HEK293 (cell line): ENCODE measurements at regions not wholly inside any gene's neighbourhood (a gene's known extent, or its start where the extent isn't known, plus 50 kb on each side); places are given as distances from the start of the nearest gene placed in this dataset.

Source experiments
- CTCF ChIA-PET: fragments of 350-600 bp; formaldehyde crosslinking; extraction: SDS; loops from one replicate; lab custom pipeline; 2021; ENCODE audit warnings: antibody characterized with exemption; lab: Yijun Ruan, JAX
- POLR2A ChIA-PET: fragments of 300-600 bp; formaldehyde crosslinking; extraction: SDS; loops from one replicate; lab custom pipeline; 2020; ENCODE audit warnings: antibody characterized with exemption, inconsistent platforms; lab: Yijun Ruan, JAX
- H3K27ac ChIP-seq: fragments of 200-500 bp; sonication (Bioruptor generic); 2 replicates; pipeline ENCODE4 v1.5.1; 2014; ENCODE audit warnings: low read depth, low read length, control low read depth, inconsistent platforms; ENCODE audit errors: extremely low read depth
- H3K36me3 ChIP-seq, 2 experiments: fragments of 200-500 bp in 1 of 2; sonication (Bioruptor generic) in 1 of 2; 1 replicate in 1 of 2; 2 replicates in 1 of 2; pipeline ENCODE4 v1.5.1; 2014 to 2017; ENCODE audit warnings: inconsistent platforms in 2 of 2, low read length in 2 of 2; ENCODE audit not compliant: control insufficient read depth in 2 of 2, insufficient read depth in 1 of 2
- H3K4me1 ChIP-seq: fragments of 200-500 bp; sonication (Bioruptor generic); 2 replicates; pipeline ENCODE4 v1.5.1; 2014; ENCODE audit warnings: mild to moderate bottlenecking, low read length, inconsistent platforms; ENCODE audit not compliant: control insufficient read depth, insufficient read depth
- H3K4me3 ChIP-seq: 2 replicates; pipeline ENCODE4 v1.5.1; 2011; ENCODE audit warnings: low read depth, mild to moderate bottlenecking, control low read depth, low read length, moderate library complexity
- H3K9me3 ChIP-seq: fragments of 200-500 bp; sonication (Bioruptor generic); 2 replicates; pipeline ENCODE4 v1.5.1; 2014; ENCODE audit warnings: low read depth, low read length, inconsistent platforms; ENCODE audit not compliant: control insufficient read depth, insufficient read depth
- HOXA7 ChIP-seq: sonication (generic); formaldehyde crosslinking; IDR thresholded peaks from 2 replicates; pipeline ENCODE4 v1.8.1; 2022; ENCODE audit warnings: missing genetic modification reagents, borderline replicate concordance
- HOXC10 ChIP-seq: sonication (generic); formaldehyde crosslinking; IDR thresholded peaks from 2 replicates; pipeline ENCODE4 v1.8.1; 2023; ENCODE audit warnings: mild to moderate bottlenecking, missing genetic modification reagents
- KLF16 ChIP-seq: fragments of 450-650 bp; formaldehyde crosslinking; IDR thresholded peaks from 2 replicates; pipeline ENCODE4 v1.5.1; 2017; ENCODE audit warnings: missing biosample characterization, missing genetic modification characterization
- PRDM1 ChIP-seq: fragments of 450-650 bp; formaldehyde crosslinking; IDR thresholded peaks from 2 replicates; pipeline ENCODE4; 2016; ENCODE audit warnings: missing biosample characterization, missing genetic modification characterization
- PRDM2 ChIP-seq: fragments of 450-650 bp; formaldehyde crosslinking; IDR thresholded peaks from 2 replicates; pipeline ENCODE4 v1.5.1; 2016; ENCODE audit warnings: missing biosample characterization, missing genetic modification characterization, borderline replicate concordance
- SCRT2 ChIP-seq: fragments of 450-650 bp; formaldehyde crosslinking; IDR thresholded peaks from 2 replicates; pipeline ENCODE4 v1.5.1; 2016; ENCODE audit warnings: missing biosample characterization, missing genetic modification characterization
- ZBTB17 ChIP-seq: fragments of 450-650 bp; formaldehyde crosslinking; IDR thresholded peaks from 2 replicates; pipeline ENCODE4 v1.5.1; 2016; ENCODE audit warnings: missing biosample characterization, missing genetic modification characterization
- ZFP41 ChIP-seq: fragments of 450-650 bp; formaldehyde crosslinking; IDR thresholded peaks from 2 replicates; pipeline ENCODE4 v1.5.1; 2016; ENCODE audit warnings: missing biosample characterization, missing genetic modification characterization, borderline replicate concordance
- ZNF211 ChIP-seq: fragments of 450-650 bp; formaldehyde crosslinking; IDR thresholded peaks from 2 replicates; pipeline ENCODE4 v1.5.1; 2016; ENCODE audit warnings: low read depth, missing biosample characterization, missing genetic modification characterization
- ZNF223 ChIP-seq: fragments of 450-650 bp; formaldehyde crosslinking; IDR thresholded peaks from 2 replicates; pipeline ENCODE4 v1.5.1; 2016; ENCODE audit warnings: missing biosample characterization, missing genetic modification characterization
- ZNF350 ChIP-seq: fragments of 450-650 bp; formaldehyde crosslinking; IDR thresholded peaks from 2 replicates; pipeline ENCODE4 v1.5.0; 2017; ENCODE audit warnings: missing biosample characterization, mild to moderate bottlenecking, missing genetic modification characterization
- ZNF416 ChIP-seq: fragments of 450-650 bp; formaldehyde crosslinking; IDR thresholded peaks from 2 replicates; pipeline ENCODE4 v1.5.1; 2016; ENCODE audit warnings: missing biosample characterization, missing genetic modification characterization
- ZNF426 ChIP-seq: fragments of 450-650 bp; formaldehyde crosslinking; IDR thresholded peaks from 2 replicates; pipeline ENCODE4 v1.5.1; 2017; ENCODE audit warnings: missing biosample characterization, missing genetic modification characterization, mild to moderate bottlenecking, inconsistent platforms, moderate library complexity
- ZNF473 ChIP-seq: fragments of 450-650 bp; formaldehyde crosslinking; IDR thresholded peaks from 2 replicates; pipeline ENCODE4 v1.5.1; 2017; ENCODE audit warnings: missing biosample characterization, missing genetic modification characterization
- ZNF548 ChIP-seq: fragments of 450-650 bp; formaldehyde crosslinking; IDR thresholded peaks from 2 replicates; pipeline ENCODE4 v1.5.1; 2016; ENCODE audit warnings: missing biosample characterization, missing genetic modification characterization
- ZNF571 ChIP-seq: fragments of 450-650 bp; formaldehyde crosslinking; IDR thresholded peaks from 2 replicates; pipeline ENCODE4 v1.5.0; 2017; ENCODE audit warnings: missing biosample characterization, missing genetic modification characterization
- ZNF747 ChIP-seq: fragments of 450-650 bp; formaldehyde crosslinking; IDR thresholded peaks from 2 replicates; pipeline ENCODE4 v1.5.1; 2016; ENCODE audit warnings: missing biosample characterization, missing genetic modification characterization
- ZNF776 ChIP-seq: fragments of 450-650 bp; formaldehyde crosslinking; IDR thresholded peaks from 2 replicates; pipeline ENCODE4 v1.5.0; 2017; ENCODE audit warnings: missing biosample characterization, missing genetic modification characterization, borderline replicate concordance
- ZXDB ChIP-seq: fragments of 450-650 bp; formaldehyde crosslinking; IDR thresholded peaks from 2 replicates; pipeline ENCODE4 v1.5.1; 2016; ENCODE audit warnings: missing biosample characterization, missing genetic modification characterization
- TF ChIP-seq, protein P1 (sequence below): fragments of 450-650 bp; formaldehyde crosslinking; IDR thresholded peaks from 2 replicates; pipeline ENCODE4 v1.5.1; 2016; ENCODE audit warnings: missing biosample characterization, missing genetic modification characterization
- TF ChIP-seq, protein P2 (sequence below): fragments of 450-650 bp; formaldehyde crosslinking; IDR thresholded peaks from 2 replicates; pipeline ENCODE4 v1.5.1; 2017; ENCODE audit warnings: missing biosample characterization, mild to moderate bottlenecking, missing genetic modification characterization, moderate library complexity
- TF ChIP-seq, protein P3 (sequence below): fragments of 450-650 bp; formaldehyde crosslinking; IDR thresholded peaks from 2 replicates; pipeline ENCODE4 v1.5.1; 2017; ENCODE audit warnings: missing biosample characterization, missing genetic modification characterization

GRCh38 chr6:48325701-48326100, 214.7 kb upstream of the PTCHD4 start:
- Histone ChIP-seq H3K27ac (no peak overlapping the region), H3K9me3 (no peaks in the 10 kb centered on the region), H3K4me3 (no peak overlapping the region), H3K36me3 (no peaks in the 10 kb centered on the region), H3K4me1 (no peaks in the 10 kb centered on the region)
- POLR2A ChIA-PET, result no interaction called here
- TF ChIP-seq HOXA7 (CRISPR knock-in tag) (no peak), KLF16 (tag by site-specific recombination) (no peak), ZNF776 (tag by site-specific recombination) (no peak), ZNF223 (tag by site-specific recombination) (no peak), ZBTB17 (no peak), ZNF548 (tag by site-specific recombination) (no peak), ZNF571 (tag by site-specific recombination) (no peak), ZNF747 (tag by site-specific recombination) (no peak), HOXC10 (no peak), ZNF416 (tag by site-specific recombination) (no peak), ZNF473 (tag by site-specific recombination) (no peak), ZFP41 (tag by site-specific recombination) (no peak), ZNF211 (no peak), ZXDB (tag by site-specific recombination) (no peak), ZNF426 (no peak)
- TF ChIP-seq, protein P1, sequence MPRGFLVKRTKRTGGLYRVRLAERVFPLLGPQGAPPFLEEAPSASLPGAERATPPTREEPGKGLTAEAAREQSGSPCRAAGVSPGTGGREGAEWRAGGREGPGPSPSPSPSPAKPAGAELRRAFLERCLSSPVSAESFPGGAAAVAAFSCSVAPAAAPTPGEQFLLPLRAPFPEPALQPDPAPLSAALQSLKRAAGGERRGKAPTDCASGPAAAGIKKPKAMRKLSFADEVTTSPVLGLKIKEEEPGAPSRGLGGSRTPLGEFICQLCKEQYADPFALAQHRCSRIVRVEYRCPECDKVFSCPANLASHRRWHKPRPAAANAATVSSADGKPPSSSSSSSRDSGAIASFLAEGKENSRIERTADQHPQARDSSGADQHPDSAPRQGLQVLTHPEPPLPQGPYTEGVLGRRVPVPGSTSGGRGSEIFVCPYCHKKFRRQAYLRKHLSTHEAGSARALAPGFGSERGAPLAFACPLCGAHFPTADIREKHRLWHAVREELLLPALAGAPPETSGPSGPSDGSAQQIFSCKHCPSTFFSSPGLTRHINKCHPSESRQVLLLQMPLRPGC (tag by site-specific recombination), result no peak
- TF ChIP-seq, protein P2, sequence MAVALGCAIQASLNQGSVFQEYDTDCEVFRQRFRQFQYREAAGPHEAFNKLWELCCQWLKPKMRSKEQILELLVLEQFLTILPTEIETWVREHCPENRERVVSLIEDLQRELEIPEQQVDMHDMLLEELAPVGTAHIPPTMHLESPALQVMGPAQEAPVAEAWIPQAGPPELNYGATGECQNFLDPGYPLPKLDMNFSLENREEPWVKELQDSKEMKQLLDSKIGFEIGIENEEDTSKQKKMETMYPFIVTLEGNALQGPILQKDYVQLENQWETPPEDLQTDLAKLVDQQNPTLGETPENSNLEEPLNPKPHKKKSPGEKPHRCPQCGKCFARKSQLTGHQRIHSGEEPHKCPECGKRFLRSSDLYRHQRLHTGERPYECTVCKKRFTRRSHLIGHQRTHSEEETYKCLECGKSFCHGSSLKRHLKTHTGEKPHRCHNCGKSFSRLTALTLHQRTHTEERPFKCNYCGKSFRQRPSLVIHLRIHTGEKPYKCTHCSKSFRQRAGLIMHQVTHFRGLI (tag by site-specific recombination), result no peak
- TF ChIP-seq, protein P3, sequence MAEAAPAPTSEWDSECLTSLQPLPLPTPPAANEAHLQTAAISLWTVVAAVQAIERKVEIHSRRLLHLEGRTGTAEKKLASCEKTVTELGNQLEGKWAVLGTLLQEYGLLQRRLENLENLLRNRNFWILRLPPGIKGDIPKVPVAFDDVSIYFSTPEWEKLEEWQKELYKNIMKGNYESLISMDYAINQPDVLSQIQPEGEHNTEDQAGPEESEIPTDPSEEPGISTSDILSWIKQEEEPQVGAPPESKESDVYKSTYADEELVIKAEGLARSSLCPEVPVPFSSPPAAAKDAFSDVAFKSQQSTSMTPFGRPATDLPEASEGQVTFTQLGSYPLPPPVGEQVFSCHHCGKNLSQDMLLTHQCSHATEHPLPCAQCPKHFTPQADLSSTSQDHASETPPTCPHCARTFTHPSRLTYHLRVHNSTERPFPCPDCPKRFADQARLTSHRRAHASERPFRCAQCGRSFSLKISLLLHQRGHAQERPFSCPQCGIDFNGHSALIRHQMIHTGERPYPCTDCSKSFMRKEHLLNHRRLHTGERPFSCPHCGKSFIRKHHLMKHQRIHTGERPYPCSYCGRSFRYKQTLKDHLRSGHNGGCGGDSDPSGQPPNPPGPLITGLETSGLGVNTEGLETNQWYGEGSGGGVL (tag by site-specific recombination), result no peak
- CTCF ChIA-PET, result no interaction called here

DNA sequence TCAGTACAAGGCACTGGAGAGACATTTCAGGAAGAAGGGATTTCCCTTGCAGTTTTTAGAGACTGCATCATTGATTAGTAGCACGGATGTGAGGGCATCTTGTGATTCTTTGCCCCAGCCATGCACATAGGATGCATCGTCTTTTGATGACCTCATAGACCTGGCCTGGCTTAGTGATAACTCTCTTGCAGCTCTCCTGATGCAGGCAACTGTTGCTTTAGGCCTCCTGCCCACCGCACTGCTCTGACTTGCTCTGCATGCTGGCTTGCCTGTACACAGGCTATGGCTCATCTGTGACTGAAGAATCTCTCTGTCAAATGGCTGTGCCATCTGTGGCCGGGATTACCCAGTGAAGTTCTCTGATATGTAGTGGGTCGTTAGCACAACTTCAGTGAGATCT, 207.7 kb upstream of the PTCHD4 start:
- Histone ChIP-seq H3K4me1 (no peaks in the 10 kb centered on the region), H3K27ac (no peak overlapping the region), H3K36me3 (no peaks in the 10 kb centered on the region), H3K9me3 (no peaks in the 10 kb centered on the region), H3K4me3 (no peak overlapping the region)
- ChIA-PET CTCF (no interaction called here), POLR2A (no interaction called here)
- TF ChIP-seq PRDM2 (tag by site-specific recombination) (no peak), ZNF350 (tag by site-specific recombination) (no peak), SCRT2 (tag by site-specific recombination) (0 out of 2 replicates have a peak, but pooled peaks have one; percentile 22), PRDM1 (tag by site-specific recombination) (no peak)
